ENCODE measurements at regions not wholly inside any gene's neighbourhood (a gene's known extent, or its start where the extent isn't known, plus 50 kb on each side); places are given as distances from the start of the nearest gene placed in this dataset.

GRCh38 chr13:78802912-78803311, 144.0 kb upstream of the OBI1 start:
- FAIRE-seq (no peak), DNase-seq (ENCODE audit: insufficient read length, low spot score) (no peak)

GRCh38 chr13:78787190-78787589, 128.2 kb upstream of the OBI1 start:
- DNase-seq (ENCODE audit: insufficient read length, low spot score) (no peak), FAIRE-seq (no peak)

GRCh38 chr13:78786459-78786858, 127.5 kb upstream of the OBI1 start:
- no peak for DNase-seq (ENCODE audit: insufficient read length, low spot score)
- no peak for FAIRE-seq

GRCh38 chr13:78785764-78786163, 126.8 kb upstream of the OBI1 start:
- DNase-seq (ENCODE audit: insufficient read length, low spot score) (no peak), FAIRE-seq (no peak)

GRCh38 chr13:78784014-78784750, 125.2 kb upstream of the OBI1 start:
- FAIRE-seq = no peak
- DNase-seq (ENCODE audit: insufficient read length, low spot score) = no peak

- DNase-seq (ENCODE audit: insufficient read length, low spot score) = no peak
Measured at GRCh38 chr13:78780708-78781107, 121.8 kb upstream of the OBI1 start.

GRCh38 chr13:78779608-78780007, 120.7 kb upstream of the OBI1 start:
- DNase-seq (ENCODE audit: insufficient read length, low spot score) (no peak), FAIRE-seq (no peak)

More at GRCh38 chr13:78780708-78781107, 121.8 kb upstream of the OBI1 start:
- FAIRE-seq = no peak

GRCh38 chr13:78777976-78778375, 119.0 kb upstream of the OBI1 start:
- no peak for FAIRE-seq
- no peak for DNase-seq (ENCODE audit: insufficient read length, low spot score)

- FAIRE-seq = no peak
Measured at GRCh38 chr13:78777396-78777795, 118.4 kb upstream of the OBI1 start.

GRCh38 chr13:78772933-78773332, 114.0 kb upstream of the OBI1 start:
- no peak for FAIRE-seq

More at GRCh38 chr13:78777396-78777795, 118.4 kb upstream of the OBI1 start:
- DNase-seq (ENCODE audit: insufficient read length, low spot score) = no peak

GRCh38 chr13:78770601-78771000, 111.6 kb upstream of the OBI1 start:
- no peak for DNase-seq (ENCODE audit: insufficient read length, low spot score)
- FAIRE-seq = no peak

More at GRCh38 chr13:78772933-78773332, 114.0 kb upstream of the OBI1 start:
- DNase-seq (ENCODE audit: insufficient read length, low spot score) = no peak

- no peak for DNase-seq (ENCODE audit: insufficient read length, low spot score)
- no peak for FAIRE-seq
Measured at GRCh38 chr13:78768950-78769349, 110.0 kb upstream of the OBI1 start.

GRCh38 chr13:78764665-78765064, 105.7 kb upstream of the OBI1 start:
- no peak for FAIRE-seq

GRCh38 chr13:78762825-78763224, 103.9 kb upstream of the OBI1 start:
- FAIRE-seq (no peak), DNase-seq (ENCODE audit: insufficient read length, low spot score) (no peak)

More at GRCh38 chr13:78764665-78765064, 105.7 kb upstream of the OBI1 start:
- DNase-seq (ENCODE audit: insufficient read length, low spot score) = no peak

GRCh38 chr13:78759704-78760103, 100.7 kb upstream of the OBI1 start:
- no peak for FAIRE-seq
- DNase-seq (ENCODE audit: insufficient read length, low spot score) = no peak

- DNase-seq (ENCODE audit: insufficient read length, low spot score) = no peak
Measured at GRCh38 chr13:78758549-78758948, 99.6 kb upstream of the OBI1 start.

GRCh38 chr13:78753435-78753834, 94.5 kb upstream of the OBI1 start:
- DNase-seq (ENCODE audit: insufficient read length, low spot score) (no peak), FAIRE-seq (no peak)

More at GRCh38 chr13:78758549-78758948, 99.6 kb upstream of the OBI1 start:
- no peak for FAIRE-seq

- DNase-seq (ENCODE audit: insufficient read length, low spot score) = no peak
- no peak for FAIRE-seq
Measured at GRCh38 chr13:78750735-78751134, 91.8 kb upstream of the OBI1 start.

- no peak for DNase-seq (ENCODE audit: insufficient read length, low spot score)
- no peak for FAIRE-seq
Measured at GRCh38 chr13:78743973-78744372, 85.0 kb upstream of the OBI1 start.

- DNase-seq (ENCODE audit: insufficient read length, low spot score) = no peak
- FAIRE-seq = no peak
Measured at GRCh38 chr13:78742659-78743058, 83.7 kb upstream of the OBI1 start.

GRCh38 chr13:78736142-78736541, 77.2 kb upstream of the OBI1 start:
- DNase-seq (ENCODE audit: insufficient read length, low spot score) = no peak

GRCh38 chr13:78732445-78733017, 73.6 kb upstream of the OBI1 start:
- DNase-seq (ENCODE audit: insufficient read length, low spot score) (no peak), FAIRE-seq (no peak)

More at GRCh38 chr13:78736142-78736541, 77.2 kb upstream of the OBI1 start:
- FAIRE-seq = no peak
